ENCODE measurements at regions not wholly inside any gene's neighbourhood (a gene's known extent, or its start where the extent isn't known, plus 50 kb on each side); places are given as distances from the start of the nearest gene placed in this dataset.

DNA sequence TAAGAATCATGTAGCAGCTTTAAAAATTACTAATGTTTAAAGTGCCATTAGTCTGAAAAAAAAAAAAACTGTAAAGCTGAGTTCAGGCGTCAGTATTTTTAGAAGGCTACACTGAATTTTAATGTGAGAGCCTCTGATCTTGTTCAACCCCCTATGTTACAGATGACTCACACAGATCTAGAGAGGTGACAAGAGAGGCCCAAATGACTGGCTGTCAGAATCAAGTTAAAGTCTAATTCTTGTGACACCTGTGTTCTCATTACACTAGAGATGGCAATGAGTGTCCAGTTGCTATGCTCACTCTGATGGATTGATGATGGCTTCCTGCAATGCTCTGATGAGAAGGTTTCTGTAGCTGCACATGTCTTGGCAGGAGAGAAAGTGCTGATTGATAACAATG, 203.5 kb upstream of the OBI1 start:
- TF ChIP-seq, protein P1, sequence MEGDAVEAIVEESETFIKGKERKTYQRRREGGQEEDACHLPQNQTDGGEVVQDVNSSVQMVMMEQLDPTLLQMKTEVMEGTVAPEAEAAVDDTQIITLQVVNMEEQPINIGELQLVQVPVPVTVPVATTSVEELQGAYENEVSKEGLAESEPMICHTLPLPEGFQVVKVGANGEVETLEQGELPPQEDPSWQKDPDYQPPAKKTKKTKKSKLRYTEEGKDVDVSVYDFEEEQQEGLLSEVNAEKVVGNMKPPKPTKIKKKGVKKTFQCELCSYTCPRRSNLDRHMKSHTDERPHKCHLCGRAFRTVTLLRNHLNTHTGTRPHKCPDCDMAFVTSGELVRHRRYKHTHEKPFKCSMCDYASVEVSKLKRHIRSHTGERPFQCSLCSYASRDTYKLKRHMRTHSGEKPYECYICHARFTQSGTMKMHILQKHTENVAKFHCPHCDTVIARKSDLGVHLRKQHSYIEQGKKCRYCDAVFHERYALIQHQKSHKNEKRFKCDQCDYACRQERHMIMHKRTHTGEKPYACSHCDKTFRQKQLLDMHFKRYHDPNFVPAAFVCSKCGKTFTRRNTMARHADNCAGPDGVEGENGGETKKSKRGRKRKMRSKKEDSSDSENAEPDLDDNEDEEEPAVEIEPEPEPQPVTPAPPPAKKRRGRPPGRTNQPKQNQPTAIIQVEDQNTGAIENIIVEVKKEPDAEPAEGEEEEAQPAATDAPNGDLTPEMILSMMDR (IDR thresholded peaks at IDR 0.05): no peak
- TF ChIP-seq POLR2AphosphoS5 (IDR thresholded peaks at IDR 0.05): no peak
- no peak for TF ChIP-seq POLR2A (IDR thresholded peaks at IDR 0.05)
- TF ChIP-seq EP300 (IDR thresholded peaks at IDR 0.05; ENCODE audit: low read depth): no peak

Measured in transverse colon (tissue), 4 donors.